ENCODE measurements at regions not wholly inside any gene's neighbourhood (a gene's known extent, or its start where the extent isn't known, plus 50 kb on each side); places are given as distances from the start of the nearest gene placed in this dataset.

- no peak for DNase-seq
- Histone ChIP-seq H3K27ac (ENCODE audit: low read length) (no peak overlapping the region), H3K4me1 (ENCODE audit: insufficient read depth, low read length) (no peaks in the 10 kb centered on the region), H3K9me3 (ENCODE audit: insufficient read depth, low read length, severe bottlenecking) (no peaks in the 10 kb centered on the region), H3K36me3 (ENCODE audit: insufficient read depth, low read length) (no peaks in the 10 kb centered on the region), H3K9ac (ENCODE audit: low read depth, low read length) (no peak overlapping the region), H3K4me2 (ENCODE audit: insufficient read depth, low read length) (no peak overlapping the region), H3K27me3 (ENCODE audit: insufficient read depth, low read length, poor library complexity) (no peaks in the 10 kb centered on the region), H3K79me2 (ENCODE audit: insufficient read depth, low read length) (no peaks in the 10 kb centered on the region), H4K20me1 (ENCODE audit: insufficient read depth, low read length) (no peaks in the 10 kb centered on the region), H2AFZ (ENCODE audit: low read depth, low read length) (no peak overlapping the region), H3K4me3 (ENCODE audit: low read depth in 1 of 2, low read length in 2 of 2) (no peak overlapping the region)
- ATAC-seq (ENCODE audit: insufficient read depth, low read depth), result no peak
- TF ChIP-seq CTCF (IDR thresholded peaks at IDR 0.05; ENCODE audit: borderline replicate concordance, extremely low read depth, low read length, poor library complexity, severe bottlenecking), result no peak
- no peak for TF ChIP-seq EZH2 (IDR thresholded peaks at IDR 0.05; ENCODE audit: borderline replicate concordance, low read depth, low read length, severe bottlenecking)
These were observed 453.6 kb downstream of the LTN1 start for GRCh38 chr21:28538987-28539622.

GRCh38 chr21:28537371-28538079 is 455.2 kb downstream of the LTN1 start:
- H3K9me3 ChIP-seq (ENCODE audit: insufficient read depth, low read length, severe bottlenecking), result no peaks in the 10 kb centered on the region
- no peaks in the 10 kb centered on the region for H3K36me3 ChIP-seq (ENCODE audit: insufficient read depth, low read length)
- H3K4me3 ChIP-seq (ENCODE audit: low read depth in 1 of 2, low read length in 2 of 2), result no peak overlapping the region
- no peaks in the 10 kb centered on the region for H3K79me2 ChIP-seq (ENCODE audit: insufficient read depth, low read length)
- no peaks in the 10 kb centered on the region for H3K27me3 ChIP-seq (ENCODE audit: insufficient read depth, low read length, poor library complexity)
- ATAC-seq (ENCODE audit: insufficient read depth, low read depth), result no peak
- H3K27ac ChIP-seq (ENCODE audit: low read length), result no peak overlapping the region
- no peaks in the 10 kb centered on the region for H3K4me1 ChIP-seq (ENCODE audit: insufficient read depth, low read length)
- no peak for DNase-seq
- no peak overlapping the region for H3K4me2 ChIP-seq (ENCODE audit: insufficient read depth, low read length)
- no peak overlapping the region for H3K9ac ChIP-seq (ENCODE audit: low read depth, low read length)
- H2AFZ ChIP-seq (ENCODE audit: low read depth, low read length), result no peak overlapping the region
- TF ChIP-seq EZH2 (IDR thresholded peaks at IDR 0.05; ENCODE audit: borderline replicate concordance, low read depth, low read length, severe bottlenecking) (no peak), CTCF (IDR thresholded peaks at IDR 0.05; ENCODE audit: borderline replicate concordance, extremely low read depth, low read length, poor library complexity, severe bottlenecking) (no peak)
- no peaks in the 10 kb centered on the region for H4K20me1 ChIP-seq (ENCODE audit: insufficient read depth, low read length)

- H2AFZ ChIP-seq (ENCODE audit: low read depth, low read length), result no peak overlapping the region
- H3K27ac ChIP-seq (ENCODE audit: low read length), result no peak overlapping the region
- no peaks in the 10 kb centered on the region for H3K4me1 ChIP-seq (ENCODE audit: insufficient read depth, low read length)
- TF ChIP-seq CTCF (IDR thresholded peaks at IDR 0.05; ENCODE audit: borderline replicate concordance, extremely low read depth, low read length, poor library complexity, severe bottlenecking), result no peak
- TF ChIP-seq EZH2 (IDR thresholded peaks at IDR 0.05; ENCODE audit: borderline replicate concordance, low read depth, low read length, severe bottlenecking), result no peak
- H3K4me2 ChIP-seq (ENCODE audit: insufficient read depth, low read length), result no peak overlapping the region
- ATAC-seq (ENCODE audit: insufficient read depth, low read depth) (no peak), DNase-seq (no peak)
- H3K79me2 ChIP-seq (ENCODE audit: insufficient read depth, low read length), result no peaks in the 10 kb centered on the region
- H4K20me1 ChIP-seq (ENCODE audit: insufficient read depth, low read length), result no peaks in the 10 kb centered on the region
- no peaks in the 10 kb centered on the region for H3K9me3 ChIP-seq (ENCODE audit: insufficient read depth, low read length, severe bottlenecking)
- no peak overlapping the region for H3K9ac ChIP-seq (ENCODE audit: low read depth, low read length)
- H3K27me3 ChIP-seq (ENCODE audit: insufficient read depth, low read length, poor library complexity), result no peaks in the 10 kb centered on the region
- H3K4me3 ChIP-seq (ENCODE audit: low read depth in 1 of 2, low read length in 2 of 2), result no peak overlapping the region
- H3K36me3 ChIP-seq (ENCODE audit: insufficient read depth, low read length), result no peaks in the 10 kb centered on the region
These were observed 460.2 kb downstream of the LTN1 start for GRCh38 chr21:28532446-28532845.
